Loucy (cell line): ENCODE measurements at regions not wholly inside any gene's neighbourhood (a gene's known extent, or its start where the extent isn't known, plus 50 kb on each side); places are given as distances from the start of the nearest gene placed in this dataset.

ENCODE experiments used
- H2AFZ ChIP-seq: fragments of 200-600 bp; sonication (generic); 2 replicates; pipeline ENCODE4 v1.6.0; 2016; ENCODE audit warnings: antibody characterized with exemption, mild to moderate bottlenecking, low read length, moderate library complexity
- H3F3A ChIP-seq: fragments of 200-600 bp; 2 replicates; pipeline ENCODE4 v1.6.0; 2016; ENCODE audit warnings: antibody characterized with exemption, low read depth, mild to moderate bottlenecking
- H3K27me3 ChIP-seq: fragments of 200-600 bp; sonication (generic); 2 replicates; pipeline ENCODE4 v1.6.1; 2014; ENCODE audit warnings: low read length, mild to moderate bottlenecking; ENCODE audit not compliant: insufficient read depth, poor library complexity, severe bottlenecking
- H3K36me3 ChIP-seq: fragments of 200-600 bp; sonication (generic); 2 replicates; pipeline ENCODE4 v1.6.1; 2016; ENCODE audit warnings: low read length; ENCODE audit not compliant: insufficient read depth
- H3K4me1 ChIP-seq: fragments of 200-600 bp; sonication (generic); 2 replicates; pipeline ENCODE4 v1.5.1; 2014; ENCODE audit warnings: low read length, mild to moderate bottlenecking; ENCODE audit not compliant: insufficient read depth, poor library complexity, severe bottlenecking
- H3K4me2 ChIP-seq: fragments of 200-600 bp; sonication (generic); 2 replicates; pipeline ENCODE4 v1.6.0; 2014; ENCODE audit warnings: antibody characterized with exemption, low read length, low read depth, mild to moderate bottlenecking; ENCODE audit not compliant: poor library complexity, severe bottlenecking
- H3K4me3 ChIP-seq: fragments of 200-600 bp; sonication (generic); 2 replicates; pipeline ENCODE4 v1.5.1; 2014; ENCODE audit warnings: low read length, mild to moderate bottlenecking, mixed read lengths; ENCODE audit not compliant: poor library complexity, severe bottlenecking
- H3K79me2 ChIP-seq: fragments of 200-600 bp; sonication (generic); 2 replicates; pipeline ENCODE4 v1.6.1; 2014; ENCODE audit warnings: low read length; ENCODE audit not compliant: insufficient read depth
- H3K9ac ChIP-seq: fragments of 200-600 bp; sonication (generic); 2 replicates; pipeline ENCODE4 v1.6.0; 2014; ENCODE audit warnings: mild to moderate bottlenecking, low read depth, low read length, moderate library complexity; ENCODE audit not compliant: poor library complexity, severe bottlenecking
- H3K9me2 ChIP-seq: fragments of 200-600 bp; sonication (generic); replicated peaks from 2 replicates; pipeline ENCODE4 v1.6.1; 2016; ENCODE audit warnings: low read depth, low read length, mixed read lengths
- H3K9me3 ChIP-seq: fragments of 200-600 bp; sonication (generic); 2 replicates; pipeline ENCODE4 v1.6.1; 2014; ENCODE audit warnings: mild to moderate bottlenecking, antibody characterized with exemption, low read length, low read depth; ENCODE audit not compliant: insufficient read depth
- H4K20me1 ChIP-seq: fragments of 200-600 bp; sonication (generic); 2 replicates; pipeline ENCODE4 v1.6.0; 2014; ENCODE audit warnings: antibody characterized with exemption, low read length, mild to moderate bottlenecking; ENCODE audit not compliant: insufficient read depth, poor library complexity, severe bottlenecking
- CTCF ChIP-seq: fragments of 200-600 bp; sonication (generic); conservative IDR thresholded peaks from 2 replicates; pipeline ENCODE4 v1.5.1; 2014; ENCODE audit warnings: mild to moderate bottlenecking, antibody characterized with exemption, low read length
- EZH2phosphoT487 ChIP-seq: fragments of 200-600 bp; IDR thresholded peaks from 2 replicates; pipeline ENCODE4 v1.6.1; 2018; ENCODE audit warnings: antibody characterized with exemption, mild to moderate bottlenecking, moderate library complexity, borderline replicate concordance

- H3K4me2 ChIP-seq, result no peak overlapping the region
- no peaks in the 10 kb centered on the region for H3K27me3 ChIP-seq
- no peaks in the 10 kb centered on the region for H3K36me3 ChIP-seq
- H4K20me1 ChIP-seq, result no peaks in the 10 kb centered on the region
- no peaks in the 10 kb centered on the region for H3K4me1 ChIP-seq
- no peaks in the 10 kb centered on the region for H3F3A ChIP-seq
- H3K9me3 ChIP-seq, result no peaks in the 10 kb centered on the region
- TF ChIP-seq CTCF, result no peak
- TF ChIP-seq EZH2phosphoT487, result no peak
- H3K79me2 ChIP-seq, result no peaks in the 10 kb centered on the region
- H3K9me2 ChIP-seq, result no peaks in the 10 kb centered on the region
- no peak overlapping the region for H3K4me3 ChIP-seq
- H3K9ac ChIP-seq, result no peak overlapping the region
- H2AFZ ChIP-seq, result no peak overlapping the region
These were observed 553.7 kb downstream of the USP25 start for GRCh38 chr21:16283516-16283915.

- Histone ChIP-seq H3K4me1 (no peaks in the 10 kb centered on the region), H3K27me3 (no peaks in the 10 kb centered on the region), H3K36me3 (no peaks in the 10 kb centered on the region), H3K9ac (no peak overlapping the region), H3K9me3 (no peaks in the 10 kb centered on the region), H3K4me2 (no peak overlapping the region), H4K20me1 (no peaks in the 10 kb centered on the region), H3K9me2 (no peaks in the 10 kb centered on the region), H2AFZ (no peak overlapping the region), H3F3A (no peaks in the 10 kb centered on the region), H3K4me3 (no peak overlapping the region), H3K79me2 (no peaks in the 10 kb centered on the region)
- TF ChIP-seq EZH2phosphoT487, result no peak
- no peak for TF ChIP-seq CTCF
These were observed 555.9 kb downstream of the USP25 start for GRCh38 chr21:16285605-16286126.

- Histone ChIP-seq H3K79me2 (no peaks in the 10 kb centered on the region), H4K20me1 (no peaks in the 10 kb centered on the region), H3K9ac (no peak overlapping the region), H3K4me3 (no peak overlapping the region), H3K4me2 (no peak overlapping the region), H3K27me3 (no peaks in the 10 kb centered on the region), H3K9me2 (no peaks in the 10 kb centered on the region), H2AFZ (no peak overlapping the region), H3F3A (no peaks in the 10 kb centered on the region), H3K4me1 (no peaks in the 10 kb centered on the region), H3K36me3 (no peaks in the 10 kb centered on the region), H3K9me3 (no peaks in the 10 kb centered on the region)
- TF ChIP-seq EZH2phosphoT487 (no peak), CTCF (no peak)
These were observed 557.3 kb downstream of the USP25 start for GRCh38 chr21:16287046-16287445.
